ENCODE measurements at regions not wholly inside any gene's neighbourhood (a gene's known extent, or its start where the extent isn't known, plus 50 kb on each side); places are given as distances from the start of the nearest gene placed in this dataset.

- no peak for DNase-seq (ENCODE audit: low read depth)
- TF ChIP-seq CTCF (IDR thresholded peaks at IDR 0.05; ENCODE audit: insufficient read depth, low read length): no peak
- no peak overlapping the region for H3K4me3 ChIP-seq (ENCODE audit: low read depth, low read length)
Observed at GRCh38 chrX:9114245-9114644, 80.3 kb upstream of the FAM9B start.

GRCh38 chrX:9117851-9118250 lies 83.9 kb upstream of the FAM9B start:
- no peak overlapping the region for H3K4me3 ChIP-seq (ENCODE audit: low read depth, low read length)
- no peak for TF ChIP-seq CTCF (IDR thresholded peaks at IDR 0.05; ENCODE audit: insufficient read depth, low read length)
- no peak for DNase-seq (ENCODE audit: low read depth)

- no peak for TF ChIP-seq CTCF (IDR thresholded peaks at IDR 0.05; ENCODE audit: insufficient read depth, low read length)
- no peak overlapping the region for H3K4me3 ChIP-seq (ENCODE audit: low read depth, low read length)
- DNase-seq (ENCODE audit: low read depth): no peak
Observed at GRCh38 chrX:9122519-9123245, 88.8 kb upstream of the FAM9B start.

GRCh38 chrX:9127986-9128385 lies 94.1 kb upstream of the FAM9B start:
- no peak for TF ChIP-seq CTCF (IDR thresholded peaks at IDR 0.05; ENCODE audit: insufficient read depth, low read length)
- no peak overlapping the region for H3K4me3 ChIP-seq (ENCODE audit: low read depth, low read length)
- DNase-seq (ENCODE audit: low read depth): no peak

- H3K4me3 ChIP-seq (ENCODE audit: low read depth, low read length): no peak overlapping the region
- no peak for DNase-seq (ENCODE audit: low read depth)
- no peak for TF ChIP-seq CTCF (IDR thresholded peaks at IDR 0.05; ENCODE audit: insufficient read depth, low read length)
Observed at GRCh38 chrX:9130031-9130430, 96.1 kb upstream of the FAM9B start.

- no peak for TF ChIP-seq CTCF (IDR thresholded peaks at IDR 0.05; ENCODE audit: insufficient read depth, low read length)
- H3K4me3 ChIP-seq (ENCODE audit: low read depth, low read length): no peak overlapping the region
- DNase-seq (ENCODE audit: low read depth): no peak
Observed at GRCh38 chrX:9131066-9131465, 97.1 kb upstream of the FAM9B start.
